B cell (primary cell): ENCODE measurements at regions not wholly inside any gene's neighbourhood (a gene's known extent, or its start where the extent isn't known, plus 50 kb on each side); places are given as distances from the start of the nearest gene placed in this dataset.

Experiments used
- ATAC-seq: fragments of 200-7000 bp; cut with Tn5 transposase; one replicate; pipeline ENCODE4 v1.10.0; 2021; ENCODE audit warnings: low read depth, mild to moderate bottlenecking, moderate number of reproducible peaks, moderate library complexity
- CTCF ChIA-PET: fragments of 350-600 bp; sonication (Branson Sonifier 250); formaldehyde crosslinking; loops from one replicate; lab custom pipeline; 2021; ENCODE audit warnings: antibody characterized with exemption, inconsistent platforms; lab: Charles Lee
- POLR2A ChIA-PET: fragments of 350-600 bp; sonication (Branson Sonifier 250); formaldehyde crosslinking; loops from one replicate; lab custom pipeline; 2021; ENCODE audit warnings: antibody characterized with exemption; lab: Charles Lee
- DNase-seq: peaks from one replicate; pipeline ENCODE4 v3.0.0; 2013
- H2AFZ ChIP-seq: 2 replicates; pipeline ENCODE4 v1.6.1; 2012; ENCODE audit warnings: mild to moderate bottlenecking, low read depth, low read length; ENCODE audit not compliant: insufficient read depth, poor library complexity, severe bottlenecking
- H3K27ac ChIP-seq, 2 donors: 1 replicate in 1 of 2; 2 replicates in 1 of 2; pipeline ENCODE4 v1.5.1; 2012 to 2013; ENCODE audit warnings: low read length in 2 of 2, mild to moderate bottlenecking in 2 of 2, moderate library complexity in 1 of 2
- H3K27me3 ChIP-seq, 4 experiments: fragments of 200-600 bp in 1 of 4; sonication (generic) in 1 of 4; replicated peaks in 1 of 4; 1 replicate in 2 of 4; 2 replicates in 2 of 4; pipeline versions ENCODE4 v1.6.1 to v1.7.0; 2013 to 2016; ENCODE audit warnings: low read length in 3 of 4, mild to moderate bottlenecking in 2 of 4, mixed read lengths in 1 of 4, moderate library complexity in 1 of 4; ENCODE audit not compliant: insufficient read depth in 4 of 4, control insufficient read depth in 3 of 4; ENCODE audit errors: control extremely low read depth in 1 of 4
- H3K36me3 ChIP-seq, 2 experiments: replicated peaks in 1 of 2; 1 replicate in 1 of 2; 2 replicates in 1 of 2; pipeline versions ENCODE4 v1.6.1 to v1.7.1; 2013; ENCODE audit warnings: low read length in 1 of 2; ENCODE audit not compliant: insufficient read depth in 2 of 2, control insufficient read depth in 1 of 2; ENCODE audit errors: control extremely low read depth in 1 of 2, extremely low read depth in 1 of 2
- H3K4me1 ChIP-seq, 2 donors: fragments of 200-600 bp in 1 of 2; sonication (generic) in 1 of 2; 1 replicate in 1 of 2; 2 replicates in 1 of 2; pipeline versions ENCODE4 v1.5.1 to v1.6.1; 2013 to 2017; ENCODE audit warnings: low read length in 2 of 2; ENCODE audit not compliant: control insufficient read depth in 2 of 2, insufficient read depth in 2 of 2
- H3K4me2 ChIP-seq: replicated peaks from 2 replicates; pipeline ENCODE3; 2012; ENCODE audit warnings: mild to moderate bottlenecking, low read depth, low read length; ENCODE audit not compliant: poor library complexity, severe bottlenecking
- H3K4me3 ChIP-seq, 5 experiments: fragments of 200-600 bp in 1 of 5; sonication (generic) in 1 of 5; 1 replicate in 3 of 5; 2 replicates in 2 of 5; pipeline versions ENCODE4 v1.5.1 to v1.7.0; 2011 to 2016; ENCODE audit warnings: low read length in 4 of 5, mild to moderate bottlenecking in 4 of 5, low read depth in 2 of 5, control low read depth in 1 of 5, moderate library complexity in 1 of 5; ENCODE audit not compliant: insufficient read depth in 1 of 5; ENCODE audit errors: control extremely low read depth in 1 of 5, extremely low read depth in 1 of 5
- H3K79me2 ChIP-seq: fragments of 200-600 bp; sonication (generic); one replicate; pipeline ENCODE4 v1.6.0; 2016; ENCODE audit warnings: low read length; ENCODE audit not compliant: control insufficient read depth, insufficient read depth
- H3K9ac ChIP-seq: fragments of 200-600 bp; sonication (generic); 2 replicates; pipeline ENCODE4 v1.6.1; 2017; ENCODE audit warnings: mild to moderate bottlenecking, low read length, moderate library complexity
- H3K9me3 ChIP-seq, 3 donors: one replicate each; pipeline versions ENCODE4 v1.6.1 to v1.7.1; 2013; ENCODE audit warnings: low read length in 2 of 3; ENCODE audit not compliant: control insufficient read depth in 2 of 3, insufficient read depth in 1 of 3; ENCODE audit errors: control extremely low read depth in 1 of 3
- H4K20me1 ChIP-seq: 2 replicates; pipeline ENCODE4 v1.6.0; 2012; ENCODE audit warnings: mild to moderate bottlenecking, low read length; ENCODE audit not compliant: insufficient read depth, control insufficient read depth, poor library complexity, severe bottlenecking
- H3K27ac Mint-ChIP-seq: one replicate; pipeline ENCODE4 v1.8.0; 2021; ENCODE audit warnings: mixed read lengths
- H3K27me3 Mint-ChIP-seq: one replicate; pipeline ENCODE4 v1.8.0; 2021; ENCODE audit warnings: mixed read lengths
- H3K4me1 Mint-ChIP-seq: one replicate; pipeline ENCODE4 v1.8.0; 2021; ENCODE audit warnings: mixed read lengths
- H3K4me3 Mint-ChIP-seq: one replicate; pipeline ENCODE4 v1.8.0; 2021; ENCODE audit warnings: mixed read lengths
- H3K9me3 Mint-ChIP-seq: one replicate; pipeline ENCODE4 v1.8.0; 2022; ENCODE audit warnings: mixed read lengths; ENCODE audit not compliant: insufficient read depth
- CTCF ChIP-seq: fragments of 200-600 bp; IDR thresholded peaks from one replicate; pipeline ENCODE4 v1.8.0; 2022; ENCODE audit warnings: antibody characterized with exemption, mild to moderate bottlenecking
- EZH2 ChIP-seq: IDR thresholded peaks from 2 replicates; pipeline ENCODE4 v1.6.1; 2012; ENCODE audit warnings: borderline replicate concordance, low read depth, mild to moderate bottlenecking, moderate library complexity, low read length; ENCODE audit not compliant: insufficient read depth, poor library complexity, severe bottlenecking
- WGBS: methylation state at CpG from one replicate; pipeline ENCODE4 v1.1.5; 2013; ENCODE audit warnings: missing lambda C conversion rate; ENCODE audit not compliant: insufficient coverage; 5-methylcytosine and 5-hydroxymethylcytosine counted together
- intact Hi-C: fragments of 100-400 bp; cut with micrococcal nuclease; formaldehyde crosslinking; loops from one replicate; pipeline ENCODE4 v1.10.0; 2022

- ChIA-PET CTCF (no interaction called here), POLR2A (no interaction called here)
- no peaks in the 10 kb centered on the region for H3K36me3 ChIP-seq
- intact Hi-C loops: no loop called here
- H3K27me3 ChIP-seq: no peaks in the 10 kb centered on the region
- H2AFZ ChIP-seq: no peak overlapping the region
- Mint-ChIP-seq H3K27ac (no peak overlapping the region), H3K27me3 (no peaks in the 10 kb centered on the region), H3K9me3 (peaks cover 2% of the 10 kb centered on the region), H3K4me3 (no peak overlapping the region), H3K4me1 (no peaks in the 10 kb centered on the region)
- TF ChIP-seq EZH2: no peak
- H3K4me3 ChIP-seq: no peak overlapping the region
- H3K79me2 ChIP-seq: no peaks in the 10 kb centered on the region
- H4K20me1 ChIP-seq: no peaks in the 10 kb centered on the region
- peaks cover 0 to 4% (median 0%) of the 10 kb centered on the region in 3 donors for H3K9me3 ChIP-seq
- no peak overlapping the region for H3K27ac ChIP-seq
- DNase-seq: no peak
- H3K9ac ChIP-seq: no peak overlapping the region
- no peak overlapping the region for H3K4me2 ChIP-seq
- WGBS: 60% methylated on average over 1 of the region's 4 CpGs
- no peak for ATAC-seq
- H3K4me1 ChIP-seq: no peaks in the 10 kb centered on the region
Observed at GRCh38 chr3:73945541-73945940, 320.8 kb upstream of the PDZRN3 start.

- ATAC-seq: no peak
- DNase-seq: no peak
- Histone ChIP-seq H3K9ac (no peak overlapping the region), H4K20me1 (no peaks in the 10 kb centered on the region), H3K4me1 (no peaks in the 10 kb centered on the region), H3K4me3 (no peak overlapping the region), H2AFZ (no peak overlapping the region), H3K27me3 (no peaks in the 10 kb centered on the region), H3K27ac (no peak overlapping the region), H3K9me3 (peaks cover 0 to 4% (median 0%) of the 10 kb centered on the region in 3 donors), H3K4me2 (no peak overlapping the region), H3K79me2 (no peaks in the 10 kb centered on the region), H3K36me3 (no peaks in the 10 kb centered on the region)
- ChIA-PET POLR2A (no interaction called here), CTCF (no interaction called here)
- H3K4me1 Mint-ChIP-seq: no peaks in the 10 kb centered on the region
- no peaks in the 10 kb centered on the region for H3K27me3 Mint-ChIP-seq
- H3K9me3 Mint-ChIP-seq: no peaks in the 10 kb centered on the region
- H3K4me3 Mint-ChIP-seq: no peak overlapping the region
- TF ChIP-seq EZH2: no peak
- no peak for TF ChIP-seq CTCF
- intact Hi-C loops: no loop called here
- H3K27ac Mint-ChIP-seq: no peak overlapping the region
Observed at GRCh38 chr3:73939985-73940384, 315.2 kb upstream of the PDZRN3 start.
